NT2/D1 (cell line): ENCODE measurements at regions not wholly inside any gene's neighbourhood (a gene's known extent, or its start where the extent isn't known, plus 50 kb on each side); places are given as distances from the start of the nearest gene placed in this dataset.

ENCODE experiments used
- SUZ12 ChIP-seq: IDR thresholded peaks from 2 replicates; pipeline ENCODE4 v1.6.1; 2011; ENCODE audit not compliant: insufficient read length, insufficient read depth; ENCODE audit errors: extremely low read depth
- YY1 ChIP-seq: IDR thresholded peaks from 2 replicates; pipeline ENCODE4 v1.6.1; 2011; ENCODE audit not compliant: insufficient read length, insufficient read depth
- ZNF274 ChIP-seq: IDR thresholded peaks from 2 replicates; pipeline ENCODE4 v1.6.1; 2011; ENCODE audit warnings: mild to moderate bottlenecking, low read depth, low read length

DNA sequence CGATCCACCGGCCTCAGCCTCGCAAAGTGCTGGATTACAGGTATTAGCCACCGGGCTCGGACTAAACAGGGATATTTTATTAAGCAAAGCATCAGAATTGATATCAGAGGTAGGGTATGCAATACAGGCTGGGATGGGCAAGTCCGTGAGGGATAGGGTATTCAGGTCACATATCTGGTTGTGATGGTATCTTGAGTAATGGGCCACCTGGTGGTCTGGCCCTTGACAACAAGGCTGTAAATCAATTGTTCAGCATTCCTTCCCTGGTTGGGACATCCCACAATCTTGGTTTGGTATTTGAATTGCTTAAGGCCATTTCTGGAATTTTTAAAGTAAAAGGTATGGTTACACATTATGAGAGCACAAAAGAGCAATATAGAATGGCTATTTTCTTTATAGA lies 1588.0 kb downstream of the SLITRK1 start:
- TF ChIP-seq ZNF274 (no peak), SUZ12 (no peak), YY1 (no peak)
